Activated naive CD8-positive, alpha-beta T cell treated with anti-CD3 and anti-CD28 coated beads for 36 hours (primary cell): ENCODE measurements at regions not wholly inside any gene's neighbourhood (a gene's known extent, or its start where the extent isn't known, plus 50 kb on each side); places are given as distances from the start of the nearest gene placed in this dataset.

Experiments used
- DNase-seq: peaks from one replicate; pipeline ENCODE4 v3.0.0; 2021
- H3K27ac Mint-ChIP-seq: one replicate; pipeline ENCODE4 v1.8.0; 2022; ENCODE audit warnings: mild to moderate bottlenecking, moderate library complexity, mixed read lengths
- H3K27me3 Mint-ChIP-seq: one replicate; pipeline ENCODE4 v1.8.0; 2022; ENCODE audit warnings: mild to moderate bottlenecking, mixed read lengths
- H3K36me3 Mint-ChIP-seq: one replicate; pipeline ENCODE4 v1.8.0; 2021; ENCODE audit warnings: mild to moderate bottlenecking, mixed read lengths
- H3K4me1 Mint-ChIP-seq: one replicate; pipeline ENCODE4 v1.8.0; 2021; ENCODE audit warnings: mixed read lengths
- H3K4me3 Mint-ChIP-seq: one replicate; pipeline ENCODE4 v1.8.0; 2022; ENCODE audit warnings: mild to moderate bottlenecking, moderate library complexity, mixed read lengths
- H3K9me3 Mint-ChIP-seq: one replicate; pipeline ENCODE4 v1.8.0; 2022; ENCODE audit warnings: mixed read lengths

DNA sequence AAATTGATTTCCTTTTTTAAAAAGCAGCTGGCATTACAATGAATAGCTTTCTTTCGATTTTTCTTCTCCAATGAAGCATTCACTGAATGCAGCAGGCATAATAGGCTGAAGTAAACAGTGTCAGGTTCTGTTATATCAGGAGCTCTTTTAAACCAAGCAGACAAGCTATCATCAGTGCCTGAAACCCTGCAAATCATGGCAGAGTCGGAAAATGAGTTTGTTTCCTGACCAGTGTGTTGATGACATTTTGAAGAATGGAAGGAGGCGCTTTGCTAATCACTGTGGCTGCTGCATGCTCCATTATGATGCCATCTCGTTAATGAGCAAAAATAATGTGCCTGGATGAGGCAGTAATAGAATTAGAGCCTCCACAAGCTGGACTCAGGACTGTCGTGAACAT lies 284.5 kb downstream of the ZNF608 start:
- no peak overlapping the region for H3K27ac Mint-ChIP-seq
- no peak for DNase-seq
- no peaks in the 10 kb centered on the region for H3K36me3 Mint-ChIP-seq
- peaks cover 15% of the 10 kb centered on the region for H3K27me3 Mint-ChIP-seq
- H3K4me3 Mint-ChIP-seq = no peak overlapping the region
- H3K9me3 Mint-ChIP-seq = peaks cover 1% of the 10 kb centered on the region
- peaks cover 1% of the 10 kb centered on the region for H3K4me1 Mint-ChIP-seq

GRCh38 chr5:124461157-124461556 lies 285.3 kb downstream of the ZNF608 start:
- no peak overlapping the region for H3K4me3 Mint-ChIP-seq
- DNase-seq = no peak
- peaks cover 1% of the 10 kb centered on the region for H3K4me1 Mint-ChIP-seq
- H3K9me3 Mint-ChIP-seq = peaks cover 1% of the 10 kb centered on the region
- H3K27me3 Mint-ChIP-seq = peaks cover 14% of the 10 kb centered on the region
- no peak overlapping the region for H3K27ac Mint-ChIP-seq
- no peaks in the 10 kb centered on the region for H3K36me3 Mint-ChIP-seq

- DNase-seq = no peak
- peaks cover 1% of the 10 kb centered on the region for H3K9me3 Mint-ChIP-seq
- H3K36me3 Mint-ChIP-seq = no peaks in the 10 kb centered on the region
- peaks cover 10% of the 10 kb centered on the region for H3K27me3 Mint-ChIP-seq
- H3K4me3 Mint-ChIP-seq = no peak overlapping the region
- H3K27ac Mint-ChIP-seq = no peak overlapping the region
- H3K4me1 Mint-ChIP-seq = peaks cover 1% of the 10 kb centered on the region
Observed at GRCh38 chr5:124460642-124461041, 285.8 kb downstream of the ZNF608 start.

- no peak for DNase-seq
- H3K4me1 Mint-ChIP-seq = peaks cover 1% of the 10 kb centered on the region
- no peak overlapping the region for H3K27ac Mint-ChIP-seq
- H3K4me3 Mint-ChIP-seq = no peak overlapping the region
- no peaks in the 10 kb centered on the region for H3K36me3 Mint-ChIP-seq
- H3K9me3 Mint-ChIP-seq = peaks cover 1% of the 10 kb centered on the region
- H3K27me3 Mint-ChIP-seq = peaks cover 7% of the 10 kb centered on the region
Observed at GRCh38 chr5:124459984-124460383, 286.5 kb downstream of the ZNF608 start.

GRCh38 chr5:124457901-124458300 lies 288.5 kb downstream of the ZNF608 start:
- H3K4me3 Mint-ChIP-seq = no peak overlapping the region
- peaks cover 1% of the 10 kb centered on the region for H3K9me3 Mint-ChIP-seq
- H3K27me3 Mint-ChIP-seq = peaks cover 3% of the 10 kb centered on the region
- H3K27ac Mint-ChIP-seq = no peak overlapping the region
- no peak for DNase-seq
- peaks cover 6% of the 10 kb centered on the region for H3K4me1 Mint-ChIP-seq
- no peaks in the 10 kb centered on the region for H3K36me3 Mint-ChIP-seq

DNA sequence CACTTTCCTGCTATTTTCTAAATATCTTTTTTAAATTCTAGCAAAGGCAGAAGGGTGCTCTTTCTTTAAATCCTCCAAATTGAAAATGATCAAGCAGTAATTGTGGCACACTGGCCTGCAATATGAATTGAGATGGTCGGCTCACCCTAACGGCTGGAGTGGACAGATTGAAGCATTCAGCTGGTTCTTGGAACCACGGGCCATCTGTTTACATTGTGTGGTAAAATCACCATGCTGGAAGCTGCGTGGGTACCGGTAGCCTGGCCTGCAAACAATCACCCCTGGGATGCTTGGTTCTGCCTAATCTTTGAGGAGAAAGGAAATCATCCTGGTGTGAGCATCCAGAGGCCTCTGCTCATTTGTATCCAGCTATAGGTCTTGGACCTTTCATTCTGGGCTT lies 289.3 kb downstream of the ZNF608 start:
- H3K36me3 Mint-ChIP-seq = no peaks in the 10 kb centered on the region
- peaks cover 3% of the 10 kb centered on the region for H3K27me3 Mint-ChIP-seq
- H3K9me3 Mint-ChIP-seq = peaks cover 1% of the 10 kb centered on the region
- DNase-seq = no peak
- H3K4me3 Mint-ChIP-seq = no peak overlapping the region
- peaks cover 6% of the 10 kb centered on the region for H3K4me1 Mint-ChIP-seq
- no peak overlapping the region for H3K27ac Mint-ChIP-seq

DNA sequence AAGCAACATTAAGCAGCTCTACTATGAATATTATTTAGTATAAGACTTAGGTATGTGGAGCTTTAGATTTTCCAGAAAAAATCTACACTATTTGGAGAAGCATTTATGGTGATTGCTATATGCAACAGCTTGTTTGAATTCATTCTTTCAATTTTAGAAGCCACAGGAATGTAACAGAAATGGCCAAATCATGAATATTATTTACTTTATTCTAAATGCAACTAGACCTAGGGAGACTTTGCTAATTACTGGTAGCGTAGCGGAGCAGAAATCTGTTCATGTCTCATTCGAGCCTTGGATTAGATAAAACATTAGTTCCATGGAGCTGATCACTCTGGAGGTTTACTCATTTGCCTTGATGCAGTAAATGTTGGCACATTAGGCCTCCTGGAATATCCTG lies 290.2 kb downstream of the ZNF608 start:
- H3K27me3 Mint-ChIP-seq = peaks cover 3% of the 10 kb centered on the region
- DNase-seq = no peak
- peaks cover 6% of the 10 kb centered on the region for H3K4me1 Mint-ChIP-seq
- H3K36me3 Mint-ChIP-seq = no peaks in the 10 kb centered on the region
- no peak overlapping the region for H3K4me3 Mint-ChIP-seq
- no peak overlapping the region for H3K27ac Mint-ChIP-seq
- H3K9me3 Mint-ChIP-seq = peaks cover 1% of the 10 kb centered on the region

- Mint-ChIP-seq H3K27ac (peak overlapping the region; percentile 20), H3K36me3 (no peaks in the 10 kb centered on the region), H3K9me3 (no peaks in the 10 kb centered on the region), H3K4me1 (peaks cover 6% of the 10 kb centered on the region), H3K27me3 (peaks cover 7% of the 10 kb centered on the region), H3K4me3 (no peak overlapping the region)
- DNase-seq = no peak
Observed at GRCh38 chr5:124454081-124454480, 292.4 kb downstream of the ZNF608 start.

DNA sequence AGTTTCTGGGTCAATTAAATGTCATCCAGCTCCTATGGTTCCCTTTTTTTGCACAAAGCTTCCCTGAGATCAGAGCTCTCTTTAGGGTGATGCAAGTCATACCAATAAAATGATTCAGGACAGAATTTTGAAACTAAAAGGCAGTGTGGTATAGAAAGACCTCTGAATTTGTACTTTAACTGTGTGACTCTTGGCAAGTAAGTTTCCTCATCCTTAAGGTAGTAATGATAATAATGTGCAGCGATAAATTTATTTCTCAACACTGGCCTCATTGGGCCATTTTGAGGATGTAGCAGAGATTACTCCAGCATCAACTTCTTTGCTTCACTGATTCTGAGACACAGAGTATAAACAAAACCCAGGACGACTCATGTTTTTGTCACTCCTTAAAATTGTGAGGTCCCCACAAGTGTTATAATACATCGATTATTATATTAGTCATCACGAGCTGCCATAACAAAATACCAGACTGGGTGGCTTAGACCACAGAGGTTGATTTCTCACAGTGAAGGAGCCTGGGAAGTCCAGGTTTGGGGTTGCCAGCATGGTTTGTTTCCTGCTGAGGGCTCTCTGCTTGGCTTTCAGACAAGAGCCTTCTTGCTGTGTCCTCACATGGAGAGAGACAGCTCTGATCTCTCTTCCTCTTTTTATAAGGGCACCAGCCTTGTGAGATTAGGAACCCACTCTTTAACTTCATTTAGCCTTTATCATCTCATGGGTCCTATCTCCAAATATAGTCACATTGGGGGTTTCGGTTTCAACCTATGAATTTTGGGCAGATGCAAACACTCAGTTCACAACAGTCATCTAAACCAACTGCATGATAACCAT lies 293.0 kb downstream of the ZNF608 start:
- no peak overlapping the region for H3K4me3 Mint-ChIP-seq
- peak overlapping the region; percentile 20 for H3K27ac Mint-ChIP-seq
- DNase-seq = peak; percentile 3

GRCh38 chr5:124452412-124452811 lies 294.0 kb downstream of the ZNF608 start:
- no peak for DNase-seq
- peaks cover 4% of the 10 kb centered on the region for H3K4me1 Mint-ChIP-seq
- no peaks in the 10 kb centered on the region for H3K9me3 Mint-ChIP-seq

More for the DNA sequence above, 293.0 kb downstream of the ZNF608 start:
- no peaks in the 10 kb centered on the region for H3K9me3 Mint-ChIP-seq
- peaks cover 6% of the 10 kb centered on the region for H3K4me1 Mint-ChIP-seq
- peaks cover 7% of the 10 kb centered on the region for H3K27me3 Mint-ChIP-seq
- H3K36me3 Mint-ChIP-seq = no peaks in the 10 kb centered on the region

GRCh38 chr5:124451721-124452383 lies 294.6 kb downstream of the ZNF608 start:
- Mint-ChIP-seq H3K27ac (no peak overlapping the region), H3K27me3 (peaks cover 7% of the 10 kb centered on the region), H3K36me3 (no peaks in the 10 kb centered on the region), H3K9me3 (no peaks in the 10 kb centered on the region), H3K4me1 (peaks cover 4% of the 10 kb centered on the region), H3K4me3 (no peak overlapping the region)
- no peak for DNase-seq

More at GRCh38 chr5:124452412-124452811, 294.0 kb downstream of the ZNF608 start:
- Mint-ChIP-seq H3K4me3 (no peak overlapping the region), H3K36me3 (no peaks in the 10 kb centered on the region), H3K27ac (no peak overlapping the region), H3K27me3 (peaks cover 7% of the 10 kb centered on the region)

GRCh38 chr5:124446120-124446519 lies 300.3 kb downstream of the ZNF608 start:
- no peaks in the 10 kb centered on the region for H3K9me3 Mint-ChIP-seq
- no peak overlapping the region for H3K4me3 Mint-ChIP-seq
- no peak overlapping the region for H3K27ac Mint-ChIP-seq
- no peaks in the 10 kb centered on the region for H3K36me3 Mint-ChIP-seq
- H3K27me3 Mint-ChIP-seq = peaks cover 7% of the 10 kb centered on the region
- no peaks in the 10 kb centered on the region for H3K4me1 Mint-ChIP-seq
- DNase-seq = no peak

DNA sequence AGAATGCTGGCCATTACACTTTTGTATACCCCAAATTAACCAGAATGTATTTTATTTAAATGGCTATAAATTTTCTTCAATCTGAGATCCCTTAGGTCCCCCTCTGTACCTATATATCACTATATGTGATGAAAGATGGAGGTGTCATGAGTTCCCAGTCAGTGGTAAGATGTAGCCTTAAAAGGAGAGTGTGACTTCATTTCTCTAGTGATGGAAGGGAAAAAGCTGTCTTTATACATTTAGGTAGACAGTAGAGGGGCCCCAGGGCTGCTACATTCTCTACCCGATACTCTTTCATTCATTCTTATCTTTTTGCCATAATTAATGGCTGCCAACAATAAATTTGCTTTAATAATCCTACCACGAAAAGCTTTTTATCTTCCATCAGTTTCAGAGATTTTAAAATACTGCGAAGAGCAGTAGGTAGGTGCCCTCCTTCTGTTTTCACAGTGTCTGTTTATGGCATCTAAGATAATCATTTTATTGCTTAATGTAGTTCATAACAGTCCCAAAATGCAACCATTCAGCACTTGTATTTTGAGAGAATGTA lies 301.3 kb downstream of the ZNF608 start:
- H3K4me1 Mint-ChIP-seq = no peaks in the 10 kb centered on the region
- H3K9me3 Mint-ChIP-seq = no peaks in the 10 kb centered on the region
- no peak for DNase-seq
- no peaks in the 10 kb centered on the region for H3K36me3 Mint-ChIP-seq
- H3K27ac Mint-ChIP-seq = no peak overlapping the region
- peaks cover under 1% of the 10 kb centered on the region for H3K27me3 Mint-ChIP-seq
- H3K4me3 Mint-ChIP-seq = no peak overlapping the region

- H3K9me3 Mint-ChIP-seq = no peaks in the 10 kb centered on the region
- H3K36me3 Mint-ChIP-seq = no peaks in the 10 kb centered on the region
- no peaks in the 10 kb centered on the region for H3K4me1 Mint-ChIP-seq
- DNase-seq = no peak
- no peak overlapping the region for H3K27ac Mint-ChIP-seq
- no peak overlapping the region for H3K4me3 Mint-ChIP-seq
- no peaks in the 10 kb centered on the region for H3K27me3 Mint-ChIP-seq
Observed at GRCh38 chr5:124444147-124444775, 302.2 kb downstream of the ZNF608 start.

DNA sequence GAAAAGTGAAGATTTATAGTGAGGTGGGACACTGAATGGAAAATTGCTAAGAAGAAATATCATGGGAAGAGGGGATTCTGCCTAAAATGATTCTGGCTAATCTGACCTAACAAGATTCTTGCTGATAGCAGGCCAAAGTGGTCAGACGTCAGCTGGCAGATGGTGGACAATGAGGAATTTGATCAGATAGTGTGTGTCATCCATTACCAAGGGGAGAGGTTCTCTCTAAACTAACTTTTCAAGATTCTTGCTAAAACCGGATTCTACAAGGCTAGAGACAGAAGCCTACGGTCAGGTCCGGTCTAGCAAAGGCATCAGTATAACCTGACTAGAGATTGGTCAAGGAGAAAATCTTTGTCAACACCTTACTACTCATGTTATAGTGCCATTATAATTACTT lies 306.0 kb downstream of the ZNF608 start:
- Mint-ChIP-seq H3K27me3 (no peaks in the 10 kb centered on the region), H3K27ac (no peak overlapping the region), H3K4me1 (no peaks in the 10 kb centered on the region), H3K4me3 (no peak overlapping the region), H3K9me3 (no peaks in the 10 kb centered on the region), H3K36me3 (no peaks in the 10 kb centered on the region)
- DNase-seq = no peak
